Hypothalamus (tissue), 51 donors: ENCODE measurements at regions not wholly inside any gene's neighbourhood (a gene's known extent, or its start where the extent isn't known, plus 50 kb on each side); places are given as distances from the start of the nearest gene placed in this dataset.

Source experiments
- DNase-seq, 51 donors: peaks; one replicate each; lab custom pipeline; 2025; lab: John Stamatoyannopoulos, UW

- DNase-seq = no peak
These were observed 387.1 kb downstream of the TMEM232 start for GRCh38 chr5:110339399-110339798.

DNA sequence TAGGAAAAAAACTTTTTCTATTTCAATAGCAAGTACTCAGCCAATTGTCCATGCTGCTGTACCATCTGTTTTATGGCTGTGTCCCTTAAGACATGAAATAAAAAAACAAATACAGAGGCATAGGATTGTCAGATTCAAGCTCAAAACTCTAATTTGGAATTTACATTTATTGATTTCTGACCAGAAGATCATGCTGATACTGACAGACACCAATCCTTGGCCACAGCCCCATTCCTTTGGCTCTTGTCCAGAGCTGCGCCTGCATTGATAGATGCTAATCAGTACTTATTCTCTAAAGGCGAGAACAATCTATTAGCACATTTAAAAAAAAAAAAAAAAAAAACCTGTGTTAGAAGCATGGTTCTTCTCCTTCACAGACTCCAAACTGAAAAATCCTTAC, 384.6 kb downstream of the TMEM232 start:
- DNase-seq = no peak

DNA sequence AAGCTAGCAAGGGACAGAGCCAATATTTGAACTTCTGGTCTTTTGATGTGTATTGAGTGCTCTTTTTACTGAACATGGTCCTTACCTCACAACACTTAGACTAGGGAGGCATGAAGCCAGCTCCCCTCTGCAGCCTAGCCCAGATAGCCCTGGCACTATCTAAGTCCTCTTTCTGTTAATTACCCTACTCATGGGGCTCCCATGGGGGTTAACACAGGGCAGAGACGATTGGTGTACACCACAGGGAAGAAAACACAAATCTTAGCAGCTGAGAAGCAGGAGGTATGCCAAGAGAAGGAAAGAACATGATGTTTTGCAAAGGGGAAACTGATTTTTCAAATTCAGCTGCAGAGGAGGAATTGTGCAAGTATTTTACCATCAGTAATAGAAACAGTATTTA, 383.8 kb downstream of the TMEM232 start:
- DNase-seq = no peak

GRCh38 chr5:110343616-110344015, 382.9 kb downstream of the TMEM232 start:
- DNase-seq = no peak

DNA sequence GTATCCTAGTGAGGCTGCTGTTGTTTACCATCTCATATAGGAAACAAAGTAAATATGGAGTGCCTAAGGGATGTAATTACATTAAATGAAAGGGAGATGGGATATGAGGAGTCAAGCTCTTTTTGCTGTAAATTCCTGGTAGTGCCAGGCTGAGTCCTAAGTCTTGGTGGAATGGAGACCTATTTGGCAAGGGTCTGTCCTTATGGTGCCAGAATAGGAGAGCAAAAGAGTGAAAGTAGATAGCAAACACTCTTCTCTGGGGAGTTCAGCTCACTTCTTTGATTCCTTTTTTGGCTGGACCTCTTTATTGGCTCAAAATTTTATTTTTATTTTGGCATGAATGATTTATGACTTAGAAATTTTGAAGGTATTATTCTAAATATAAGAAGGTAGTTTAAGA, 380.8 kb downstream of the TMEM232 start:
- DNase-seq = no peak

- DNase-seq = no peak
These were observed 379.5 kb downstream of the TMEM232 start for GRCh38 chr5:110346893-110347358.

DNA sequence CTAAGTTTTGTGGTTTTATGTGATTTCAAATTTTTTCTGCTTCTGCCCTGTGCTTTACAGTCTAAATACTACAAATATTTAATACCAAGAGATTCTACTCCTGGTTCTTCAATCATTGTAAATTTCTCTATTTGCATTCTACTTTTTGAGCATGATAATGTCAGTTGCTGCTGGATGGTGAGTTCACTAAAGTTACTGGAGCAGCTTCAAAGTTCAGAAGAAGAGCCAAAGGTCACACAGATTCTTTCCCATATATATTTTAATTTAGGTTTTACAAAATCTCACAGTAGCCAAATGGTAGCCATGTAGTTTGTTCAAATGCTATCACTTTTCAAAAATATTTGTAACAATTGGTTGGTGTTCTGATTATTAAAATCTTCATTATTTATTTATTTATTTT, 378.7 kb downstream of the TMEM232 start:
- DNase-seq = no peak

GRCh38 chr5:110351430-110351829, 375.0 kb downstream of the TMEM232 start:
- DNase-seq = no peak

- peak in 4 of 51 donors; percentile 10 to 48 (median 34) for DNase-seq
These were observed 372.2 kb downstream of the TMEM232 start for GRCh38 chr5:110354311-110354710.

DNA sequence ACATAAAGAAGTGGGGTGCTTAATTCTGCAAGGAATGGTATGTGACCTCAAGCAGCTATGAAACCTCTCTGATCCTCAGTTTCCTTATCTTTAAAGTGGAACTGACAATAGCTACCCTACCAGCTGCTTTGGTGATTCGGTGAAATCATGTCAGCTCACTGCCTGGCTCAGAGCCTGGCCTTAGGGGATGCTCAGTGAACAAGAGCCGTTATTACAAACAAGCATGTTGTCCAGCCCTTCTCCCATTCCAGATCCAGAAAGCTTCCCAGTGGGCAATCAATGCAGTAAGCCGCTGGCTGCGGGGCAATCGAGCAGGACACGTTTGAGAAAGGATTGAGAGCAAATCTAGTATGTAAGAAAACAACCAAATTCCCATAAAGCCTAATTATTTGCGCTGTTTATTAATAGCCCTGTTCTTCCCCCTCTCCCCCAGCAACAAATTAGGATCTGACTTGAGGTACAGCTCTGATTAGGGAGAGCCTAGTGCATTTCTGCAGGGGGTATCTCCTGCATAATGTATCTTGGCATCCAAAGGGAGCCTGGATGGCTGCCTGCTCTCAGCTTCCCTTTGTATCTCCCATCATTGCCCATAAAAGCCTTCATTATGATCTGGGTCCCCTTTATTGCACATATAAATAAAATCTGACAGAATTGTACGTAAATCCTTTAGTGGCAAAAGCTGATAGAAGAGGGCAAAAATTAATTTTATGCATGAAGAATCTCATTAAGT, 371.4 kb downstream of the TMEM232 start:
- peak in 16 of 51 donors; percentile 2 to 31 (median 14) for DNase-seq

- DNase-seq = no peak
These were observed 369.8 kb downstream of the TMEM232 start for GRCh38 chr5:110356677-110357076.

DNA sequence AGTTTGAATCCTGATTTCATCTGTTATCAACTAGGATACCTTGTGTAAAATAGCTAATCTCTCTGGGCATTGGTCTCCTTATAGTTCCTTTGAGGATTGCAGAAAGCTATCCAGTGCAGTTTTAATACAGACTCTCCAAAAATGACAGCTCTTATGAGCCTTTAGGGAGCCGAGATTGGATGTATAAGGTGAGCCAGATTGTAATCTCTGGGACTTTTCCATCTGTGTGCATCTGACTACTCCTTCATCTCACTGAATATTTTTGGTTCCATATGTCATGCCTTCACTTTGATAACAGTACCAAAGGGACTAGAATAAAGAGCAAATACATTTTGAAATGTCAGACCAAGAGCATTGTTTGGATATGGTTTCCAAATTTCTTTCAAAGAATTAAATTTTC, 367.2 kb downstream of the TMEM232 start:
- no peak for DNase-seq

GRCh38 chr5:110361471-110361870, 365.0 kb downstream of the TMEM232 start:
- DNase-seq = no peak

DNA sequence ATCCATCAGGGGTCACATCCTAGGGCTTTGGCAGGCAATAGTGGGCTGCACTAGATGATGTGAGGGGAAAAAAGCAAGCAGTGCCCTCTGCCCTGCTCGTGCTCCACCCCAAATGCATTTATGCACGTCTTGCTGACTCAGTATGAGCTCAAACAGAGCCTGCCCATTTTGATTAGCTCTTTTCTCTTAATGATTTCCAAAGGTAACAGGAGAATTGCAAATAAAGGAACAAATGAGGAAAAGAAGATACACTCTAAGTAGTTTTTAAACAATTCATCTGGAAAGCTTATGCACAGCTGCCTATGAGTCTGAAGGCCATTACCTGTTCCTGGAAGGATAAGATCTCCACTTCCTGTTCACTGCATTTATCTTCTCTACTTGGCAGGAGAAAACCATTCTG, 364.2 kb downstream of the TMEM232 start:
- no peak for DNase-seq

- DNase-seq = no peak
These were observed 359.8 kb downstream of the TMEM232 start for GRCh38 chr5:110366716-110367115.
